Fibroblast of villous mesenchyme (primary cell): ENCODE measurements at regions not wholly inside any gene's neighbourhood (a gene's known extent, or its start where the extent isn't known, plus 50 kb on each side); places are given as distances from the start of the nearest gene placed in this dataset.

Source experiments
- DNase-seq: peaks from one replicate; pipeline ENCODE4 v3.0.0-alpha.2; 2010; ENCODE audit warnings: low read depth
- H3K4me3 ChIP-seq: 2 replicates; pipeline ENCODE4 v1.5.1; 2011; ENCODE audit warnings: low read depth, mild to moderate bottlenecking, low read length
- CTCF ChIP-seq: IDR thresholded peaks from 2 replicates; pipeline ENCODE4 v1.5.1; 2012; ENCODE audit warnings: low read depth, mild to moderate bottlenecking, low read length; ENCODE audit not compliant: insufficient read depth

- no peak for DNase-seq
- no peak overlapping the region for H3K4me3 ChIP-seq
- no peak for TF ChIP-seq CTCF
Observed at GRCh38 chr19:5269279-5269678, 71.3 kb downstream of the PTPRS start.

GRCh38 chr19:5268801-5269200 lies 71.8 kb downstream of the PTPRS start:
- DNase-seq = no peak
- no peak overlapping the region for H3K4me3 ChIP-seq
- no peak for TF ChIP-seq CTCF

GRCh38 chr19:5265260-5265659 lies 75.4 kb downstream of the PTPRS start:
- no peak for TF ChIP-seq CTCF
- no peak overlapping the region for H3K4me3 ChIP-seq
- DNase-seq = no peak

- no peak for DNase-seq
- no peak for TF ChIP-seq CTCF
- H3K4me3 ChIP-seq = no peak overlapping the region
Observed at GRCh38 chr19:5264453-5264852, 76.2 kb downstream of the PTPRS start.

GRCh38 chr19:5263615-5264014 lies 77.0 kb downstream of the PTPRS start:
- no peak for TF ChIP-seq CTCF
- H3K4me3 ChIP-seq = no peak overlapping the region
- no peak for DNase-seq

- no peak for TF ChIP-seq CTCF
Observed at GRCh38 chr19:5262721-5263120, 77.9 kb downstream of the PTPRS start.

GRCh38 chr19:5261156-5261890 lies 79.3 kb downstream of the PTPRS start:
- no peak for DNase-seq
- no peak for TF ChIP-seq CTCF
- H3K4me3 ChIP-seq = no peak overlapping the region

More at GRCh38 chr19:5262721-5263120, 77.9 kb downstream of the PTPRS start:
- DNase-seq = no peak
- H3K4me3 ChIP-seq = no peak overlapping the region
